ENCODE measurements at regions not wholly inside any gene's neighbourhood (a gene's known extent, or its start where the extent isn't known, plus 50 kb on each side); places are given as distances from the start of the nearest gene placed in this dataset.

- no peak for TF ChIP-seq POLR2AphosphoS5 (IDR thresholded peaks at IDR 0.05; ENCODE audit: low read depth, low read length)
- TF ChIP-seq POLR2A (IDR thresholded peaks at IDR 0.05; ENCODE audit: low read depth, low read length), result no peak
- TF ChIP-seq TAF1 (IDR thresholded peaks at IDR 0.05; ENCODE audit: low read depth, low read length), result no peak
These were observed 64.2 kb upstream of the MYCN start for GRCh38 chr2:15875969-15876705.
